Ammon's horn (tissue), 1 donor: ENCODE measurements at regions not wholly inside any gene's neighbourhood (a gene's known extent, or its start where the extent isn't known, plus 50 kb on each side); places are given as distances from the start of the nearest gene placed in this dataset.
"Not testable (repeated sequence)": the region's sequence is repeated elsewhere in the genome, so short reads cannot be mapped to it uniquely, and the experiment has no call there.

Experiments used
- DNase-seq: peaks from one replicate; pipeline ENCODE4 v3.0.0-alpha.2; 2016; ENCODE audit warnings: low spot score

DNA sequence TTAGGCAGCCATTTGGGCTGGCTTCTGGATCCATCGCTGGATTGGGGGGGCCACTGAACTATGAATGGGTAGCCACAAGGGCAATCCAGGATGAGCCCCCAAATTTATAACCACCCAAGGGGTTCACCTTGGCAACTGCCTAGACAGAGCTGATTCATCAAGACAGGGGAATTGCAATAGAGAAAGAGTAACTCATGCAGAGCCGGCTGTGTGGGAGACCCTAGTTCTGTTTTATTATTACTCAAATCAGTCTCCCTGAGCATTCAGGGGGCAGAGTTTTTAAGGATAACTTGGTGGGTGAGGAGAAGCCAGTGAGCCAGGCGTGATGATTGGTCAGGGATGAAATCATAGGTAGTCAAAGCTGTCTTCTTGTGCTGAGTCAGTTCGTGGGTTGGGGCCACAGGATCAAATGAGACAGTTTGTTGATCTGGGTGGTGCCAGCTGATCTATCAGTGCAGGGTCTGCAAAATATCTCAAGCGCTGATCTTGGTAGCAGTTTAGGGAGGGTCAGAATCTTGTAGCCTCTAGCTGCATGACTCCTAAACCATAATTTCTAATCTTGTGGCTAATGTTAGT is 57.9 kb downstream of the DNAJB9 start:
- no peak for DNase-seq

DNA sequence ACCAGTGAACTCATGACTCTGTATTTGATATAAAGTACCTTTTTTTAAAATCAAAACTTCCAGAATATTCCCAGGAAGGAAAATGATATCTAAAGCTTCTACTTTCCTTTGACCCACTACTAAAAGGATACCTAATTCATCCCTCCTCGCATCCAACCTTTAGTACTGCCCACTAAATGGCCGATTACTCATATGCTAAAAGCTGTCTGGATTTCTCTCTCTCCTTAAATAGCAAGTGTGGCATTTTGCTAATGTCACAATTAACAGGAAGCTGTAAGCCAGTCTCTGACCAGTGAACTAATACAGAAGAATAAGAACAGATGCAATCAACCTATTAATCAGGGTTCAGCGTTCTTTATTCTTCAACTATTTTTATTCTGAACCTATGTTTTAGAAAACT is 59.0 kb downstream of the DNAJB9 start:
- no peak for DNase-seq

DNA sequence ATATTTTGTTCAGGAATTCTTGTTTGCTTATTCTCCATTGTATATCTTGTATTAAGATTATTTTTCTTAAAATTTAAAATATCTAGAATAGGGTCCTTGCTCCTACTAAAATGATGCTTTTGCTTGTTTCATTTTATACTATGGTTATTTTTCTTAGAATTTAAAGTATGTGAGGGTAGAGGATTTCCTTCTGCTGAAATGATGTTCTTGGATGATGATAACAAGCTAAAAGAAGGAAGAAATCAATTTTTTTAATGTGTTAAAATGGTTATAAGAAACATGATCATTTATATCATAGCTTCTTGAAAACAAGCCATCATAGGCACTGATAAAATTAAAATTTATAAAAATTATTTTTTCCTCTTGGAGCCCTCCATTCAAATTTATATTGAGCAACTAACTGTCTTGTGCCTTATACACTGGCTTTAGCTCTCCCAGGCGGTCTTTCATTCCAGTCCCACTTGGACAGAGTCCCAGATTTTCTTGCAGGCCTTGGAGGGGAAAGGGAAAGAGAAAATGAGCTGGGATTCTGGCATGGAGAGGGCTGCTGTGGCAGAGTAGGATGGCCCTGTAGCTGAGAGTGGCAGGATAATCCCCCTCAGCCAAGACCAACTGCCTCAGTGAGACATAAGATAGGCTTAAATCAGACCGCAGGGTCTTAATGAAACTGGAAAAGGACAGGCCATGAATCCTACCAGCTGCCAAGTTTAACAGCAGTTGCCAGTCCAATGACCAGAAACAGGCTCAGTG is 60.2 kb downstream of the DNAJB9 start:
- DNase-seq: peak; percentile 75

DNA sequence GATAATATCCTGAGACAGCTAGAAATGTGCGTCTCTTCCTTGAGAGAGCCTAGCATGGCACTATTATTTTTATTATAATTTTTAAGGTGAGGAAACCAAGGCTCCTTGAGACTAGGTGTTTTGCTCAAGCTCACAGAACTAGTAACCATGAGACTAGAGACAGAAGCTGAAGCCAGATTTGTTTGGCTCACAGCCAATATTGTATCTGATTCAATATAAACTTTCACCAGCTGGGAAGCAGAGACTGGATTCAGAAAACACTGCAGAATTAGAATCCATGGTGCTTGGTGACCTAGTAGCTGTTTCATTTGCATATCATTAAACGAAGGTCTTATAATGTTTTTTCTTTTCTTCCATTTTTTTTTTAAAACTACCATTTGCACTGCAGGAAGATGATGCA is 64.4 kb downstream of the DNAJB9 start:
- no peak for DNase-seq

DNA sequence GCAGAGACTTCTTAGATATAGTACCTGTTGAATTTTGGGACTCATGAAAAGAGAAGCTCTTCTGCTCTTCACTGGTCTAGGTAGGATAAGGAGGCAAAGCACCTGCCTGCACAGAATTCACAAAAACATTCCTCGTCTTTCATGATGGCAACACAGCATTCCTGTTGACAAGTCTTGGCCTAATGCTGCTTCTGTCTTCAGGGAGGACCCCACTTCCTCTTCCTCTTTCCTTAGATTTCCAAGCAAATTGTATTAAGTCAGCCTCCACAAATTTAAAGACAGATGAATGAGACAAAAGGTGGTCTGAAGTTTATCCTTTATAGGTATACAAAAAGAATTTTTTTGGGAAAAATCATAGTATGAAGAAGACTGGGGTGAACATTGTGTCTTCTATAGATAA is 64.9 kb downstream of the DNAJB9 start:
- DNase-seq: no peak

DNA sequence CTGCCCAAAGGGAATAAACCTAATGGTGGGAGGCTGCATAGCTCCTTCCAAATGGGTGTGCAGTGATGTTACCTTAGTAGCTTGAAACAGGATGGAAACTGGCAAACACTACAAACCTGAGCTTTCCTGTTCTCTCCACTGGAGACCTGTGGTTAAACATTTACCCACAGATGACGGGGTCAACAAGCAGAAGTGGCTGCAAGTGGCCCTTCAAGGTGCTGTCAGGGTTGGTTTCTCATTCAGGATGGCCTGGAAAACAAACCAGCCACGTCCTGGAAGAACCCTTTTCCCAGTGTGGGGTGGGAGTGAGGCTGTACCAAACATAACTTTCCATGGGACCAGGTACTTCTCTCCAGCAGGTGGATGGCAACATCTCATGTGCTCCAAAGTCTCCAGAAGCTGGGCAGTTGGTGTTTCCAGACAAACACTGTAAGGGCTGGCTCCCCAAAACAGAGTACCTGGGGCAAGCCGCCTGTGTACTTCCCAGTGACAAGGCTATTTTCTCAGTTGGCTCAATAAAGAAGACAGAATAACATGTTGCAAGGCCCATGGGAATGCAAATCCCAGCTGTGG is 67.5 kb downstream of the DNAJB9 start:
- no peak for DNase-seq

DNA sequence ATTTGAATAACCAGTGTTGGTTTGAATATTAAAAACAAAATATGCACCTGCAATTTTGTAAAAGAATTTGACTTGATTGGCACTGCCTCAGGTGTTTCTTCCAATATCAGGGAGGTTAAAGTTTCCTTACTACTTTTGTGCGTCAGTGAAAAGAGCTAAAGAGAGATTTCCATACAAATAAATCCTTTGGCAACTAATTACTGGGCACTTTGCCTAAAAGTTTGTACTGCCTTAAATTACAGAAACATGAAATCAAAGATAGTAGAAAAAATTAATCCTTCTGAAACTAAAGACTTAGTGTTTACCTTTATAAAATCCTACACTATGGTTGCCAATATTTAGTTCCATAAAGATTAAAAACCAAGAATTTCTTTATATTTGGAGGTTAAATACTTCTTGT is 72.5 kb downstream of the DNAJB9 start:
- DNase-seq: no peak

DNA sequence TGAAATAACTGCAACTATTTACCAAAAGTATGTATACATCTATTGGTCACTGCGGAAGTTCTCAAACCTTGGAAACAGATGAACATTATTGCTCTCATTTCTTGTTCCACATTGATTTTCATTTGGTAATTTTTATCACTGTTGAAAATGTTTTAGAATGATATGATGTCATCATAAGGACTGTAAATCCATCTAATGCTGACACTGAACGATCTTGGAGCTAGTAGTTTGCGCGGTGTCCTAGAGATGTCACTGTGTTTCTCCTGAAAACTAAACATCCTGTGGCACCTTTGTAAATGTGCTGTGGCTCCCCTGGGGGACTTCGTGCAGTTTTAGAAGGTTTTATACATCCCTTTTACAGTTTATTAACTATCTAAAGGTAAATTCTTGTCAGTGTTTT is 73.5 kb downstream of the DNAJB9 start:
- DNase-seq: no peak

DNA sequence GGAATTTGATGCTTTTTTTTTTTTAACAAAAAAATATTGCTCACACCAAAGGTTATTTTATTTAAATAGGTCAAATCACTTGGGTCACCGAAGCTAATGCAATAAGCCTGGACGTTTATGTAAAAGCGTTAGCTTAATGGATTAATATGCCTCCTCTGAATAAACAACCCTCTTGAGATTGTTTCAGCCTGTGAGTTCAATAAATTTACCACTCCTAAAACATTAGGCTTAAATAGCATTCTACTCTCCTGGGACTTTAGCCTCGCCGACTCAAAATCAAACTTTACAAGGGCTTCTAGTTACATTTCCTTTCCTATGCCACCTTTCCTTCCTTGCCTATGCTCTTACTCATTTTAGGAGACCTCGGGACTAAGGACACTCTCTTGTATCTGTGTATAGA is 79.3 kb downstream of the DNAJB9 start:
- DNase-seq: no peak

DNA sequence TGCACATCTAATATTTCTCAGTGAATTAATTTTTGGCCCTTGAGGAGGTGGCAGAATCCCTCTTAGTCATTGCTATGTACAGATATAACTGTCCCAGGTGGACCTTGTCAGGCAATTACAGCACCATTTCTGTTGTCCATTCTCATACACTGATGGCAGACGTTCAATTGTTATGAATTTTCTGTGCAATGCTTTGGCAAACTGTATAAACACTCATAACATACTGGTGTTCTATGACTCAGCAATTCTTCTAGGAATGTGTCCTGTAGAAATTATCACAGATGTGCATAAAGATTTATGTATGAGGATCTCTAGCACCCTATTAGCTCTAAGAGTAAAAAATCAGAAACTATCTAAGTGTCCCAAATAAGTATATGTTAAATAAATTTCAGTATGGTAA is 80.8 kb downstream of the DNAJB9 start:
- DNase-seq: no peak

DNA sequence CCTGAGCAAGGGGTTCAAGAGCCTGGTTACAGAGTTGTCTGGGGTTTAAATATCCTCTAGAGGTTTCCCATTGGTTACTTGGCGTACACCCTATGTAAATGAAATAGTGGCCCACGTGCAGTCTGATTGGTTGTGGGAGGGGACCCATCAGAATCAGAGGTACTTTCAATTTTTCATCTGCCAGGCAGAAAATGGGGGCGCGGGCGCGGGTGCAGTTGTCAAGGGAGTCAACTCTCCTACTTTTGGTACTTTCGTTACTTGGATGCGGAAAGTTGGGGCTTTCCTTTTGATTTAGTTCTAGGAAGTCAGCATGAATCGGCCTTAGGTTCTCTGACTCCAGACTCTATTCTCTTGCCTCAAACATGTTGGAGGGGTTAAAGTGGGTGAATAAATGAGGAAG is 83.2 kb downstream of the DNAJB9 start:
- no peak for DNase-seq

DNA sequence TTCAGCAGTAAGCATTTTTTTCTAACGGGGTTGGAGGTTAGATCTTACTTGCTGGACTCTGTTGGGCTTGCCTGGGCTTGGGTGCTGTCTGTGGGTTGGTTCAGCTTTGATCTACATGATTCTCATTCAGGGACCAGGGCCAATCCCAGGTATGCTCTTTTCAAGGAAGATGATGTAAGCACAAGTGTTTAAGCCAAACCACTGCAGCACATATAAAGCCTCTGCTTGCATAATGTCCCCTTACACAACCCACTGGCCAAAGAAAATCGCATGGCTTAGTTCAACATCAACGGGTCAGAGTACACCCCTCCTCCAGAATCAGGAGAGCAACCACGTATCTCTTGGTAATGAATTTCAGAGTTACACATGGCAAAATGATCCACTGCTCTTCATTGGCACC is 83.9 kb downstream of the DNAJB9 start:
- DNase-seq: no peak

DNA sequence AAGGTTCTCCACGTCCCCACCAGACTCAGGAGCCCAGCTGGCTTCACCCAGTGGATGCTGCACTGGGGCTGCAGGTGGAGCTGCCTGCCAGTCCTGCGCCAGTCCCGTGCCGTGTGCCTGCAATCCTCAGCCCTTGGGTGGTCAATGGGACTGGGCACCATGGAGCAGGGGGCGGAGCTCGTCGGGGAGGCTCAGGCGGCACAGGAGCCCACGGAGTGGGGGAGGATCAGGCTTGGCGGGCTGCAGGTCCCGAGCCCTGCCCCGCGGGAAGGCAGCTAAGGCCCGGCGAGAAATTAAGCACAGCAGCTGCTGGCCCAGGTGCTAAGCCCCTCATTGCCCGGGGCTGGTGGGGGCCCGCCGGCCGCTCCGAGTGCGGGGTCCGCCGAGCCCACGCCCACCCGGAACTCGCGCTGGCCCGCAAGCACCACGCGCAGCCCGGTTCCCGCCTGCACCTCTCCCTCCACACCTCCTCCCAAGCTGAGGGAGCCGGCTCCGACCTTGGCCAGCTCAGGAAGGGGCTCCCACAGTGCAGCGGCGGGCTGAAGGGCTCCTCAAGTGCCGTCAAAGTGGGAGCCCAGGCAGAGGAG is 87.6 kb downstream of the DNAJB9 start:
- DNase-seq: not testable (repeated sequence)

DNA sequence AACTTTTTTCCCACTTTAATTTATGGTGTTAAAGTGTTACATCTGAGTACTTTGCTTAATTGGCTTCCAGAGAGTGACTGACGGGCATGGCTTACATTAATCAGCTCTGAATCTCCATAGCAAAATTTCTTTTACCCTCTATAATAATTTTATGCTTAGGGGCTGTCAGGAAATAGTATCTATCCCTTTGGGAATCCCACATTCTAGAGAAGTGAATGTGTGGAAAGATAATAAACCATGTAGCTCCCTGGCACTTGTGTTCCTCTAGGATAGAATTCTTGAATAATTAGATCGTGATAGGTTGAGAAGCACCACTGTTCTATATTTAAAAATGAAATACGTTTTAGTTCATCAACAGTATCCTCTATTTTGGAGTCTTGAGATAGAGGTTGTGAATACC is 89.6 kb downstream of the DNAJB9 start:
- DNase-seq: no peak

DNA sequence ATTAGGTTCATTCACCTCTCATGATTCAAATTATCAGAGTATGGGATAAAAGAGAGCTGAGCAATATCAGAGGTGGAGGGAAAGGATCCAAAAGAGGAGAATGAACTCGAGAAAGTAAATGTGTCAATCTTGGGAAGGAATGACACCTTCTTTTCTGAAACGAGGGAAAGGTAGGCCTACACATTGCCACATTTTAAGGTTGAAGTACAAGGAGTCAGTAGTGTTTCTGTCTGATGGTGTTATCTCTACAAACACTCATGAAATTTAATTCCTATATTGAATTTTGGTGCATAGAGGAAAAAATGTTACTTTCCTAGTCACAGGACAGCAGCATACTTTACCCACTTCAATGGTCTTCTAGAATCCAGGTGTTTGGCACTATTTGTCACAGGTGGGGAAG is 90.2 kb downstream of the DNAJB9 start:
- DNase-seq: no peak

DNA sequence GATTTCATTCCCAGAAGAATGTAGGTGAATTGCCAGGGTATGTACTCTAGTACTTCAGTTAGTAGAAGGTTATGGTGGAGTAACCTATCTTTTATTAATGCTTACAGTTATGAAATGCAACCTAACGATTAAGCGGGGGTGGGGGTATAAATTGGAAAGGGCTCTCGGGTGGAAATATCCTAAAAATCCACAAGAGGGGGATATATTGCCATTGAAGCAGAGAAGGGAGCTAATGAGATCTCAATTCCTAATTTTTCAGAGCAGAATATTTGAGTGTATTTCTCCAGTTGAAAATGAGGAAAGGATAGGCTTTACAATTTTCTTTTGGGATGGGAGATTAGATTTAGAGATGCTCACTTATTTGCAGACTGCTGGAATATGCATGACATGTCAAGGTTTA is 90.8 kb downstream of the DNAJB9 start:
- DNase-seq: no peak

DNA sequence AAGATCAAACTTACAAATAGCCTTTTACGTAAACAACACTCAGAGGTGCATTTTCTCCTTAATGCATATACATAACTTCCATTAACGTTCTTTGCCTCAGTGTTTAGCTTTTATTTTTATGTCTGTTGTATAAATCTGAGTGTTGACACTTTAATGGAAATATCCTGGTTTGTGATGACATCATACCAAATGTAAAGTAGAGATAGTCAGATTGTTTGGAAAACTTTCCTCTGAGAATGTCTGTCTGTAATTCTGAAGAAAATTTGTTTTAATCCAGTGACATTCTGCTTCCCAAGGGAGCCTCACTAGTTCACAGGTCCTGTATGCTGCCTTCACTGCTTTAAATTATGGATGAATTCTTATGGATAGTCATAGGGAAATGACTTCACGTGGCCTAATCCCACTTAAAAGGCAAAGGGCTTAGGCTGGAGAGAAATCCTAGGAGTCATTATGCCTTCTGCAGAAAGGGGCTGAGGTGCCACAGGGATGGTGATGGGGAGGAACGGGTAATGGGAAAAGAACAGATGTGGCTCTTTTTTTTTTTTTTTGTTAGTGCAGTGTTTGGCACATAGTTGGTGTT is 93.2 kb downstream of the DNAJB9 start:
- no peak for DNase-seq

DNA sequence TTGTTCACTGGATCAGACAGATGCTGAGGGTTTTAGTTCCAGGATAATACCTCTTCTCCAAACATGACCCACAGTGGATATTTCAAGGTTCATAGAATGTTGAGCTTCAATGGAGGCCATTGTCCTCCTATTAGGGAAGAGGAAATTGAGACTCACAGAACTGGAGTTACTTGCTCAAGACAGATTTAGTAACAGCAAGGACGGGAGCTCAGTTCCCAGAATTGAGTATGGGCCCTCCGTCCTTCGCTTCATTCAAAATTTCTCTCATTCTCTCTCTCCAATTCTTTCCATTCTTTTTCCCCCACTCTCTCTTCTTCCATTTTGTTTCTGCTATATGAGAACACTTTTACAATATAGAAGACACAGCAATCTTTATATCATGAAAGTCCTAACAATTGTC is 94.0 kb downstream of the DNAJB9 start:
- no peak for DNase-seq

DNA sequence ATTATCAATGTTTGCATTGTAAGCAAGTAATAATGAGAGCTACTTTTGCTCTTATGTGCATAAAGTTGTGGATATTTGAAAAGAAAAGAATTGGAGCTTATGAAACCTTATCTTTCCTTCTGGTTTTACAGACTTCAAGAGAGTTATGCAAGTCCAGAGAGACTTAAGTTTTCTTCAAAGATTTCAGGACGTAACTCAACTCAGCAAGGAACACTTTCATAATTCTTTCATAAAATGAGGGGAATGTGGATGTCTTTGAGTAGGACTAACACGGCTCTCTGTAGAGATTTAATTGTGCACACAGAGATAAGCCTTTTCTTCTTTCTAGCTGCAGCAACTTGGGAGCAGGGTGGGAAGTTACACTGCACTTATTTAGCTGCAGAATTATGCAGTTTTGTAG is 97.5 kb downstream of the DNAJB9 start:
- DNase-seq: no peak

DNA sequence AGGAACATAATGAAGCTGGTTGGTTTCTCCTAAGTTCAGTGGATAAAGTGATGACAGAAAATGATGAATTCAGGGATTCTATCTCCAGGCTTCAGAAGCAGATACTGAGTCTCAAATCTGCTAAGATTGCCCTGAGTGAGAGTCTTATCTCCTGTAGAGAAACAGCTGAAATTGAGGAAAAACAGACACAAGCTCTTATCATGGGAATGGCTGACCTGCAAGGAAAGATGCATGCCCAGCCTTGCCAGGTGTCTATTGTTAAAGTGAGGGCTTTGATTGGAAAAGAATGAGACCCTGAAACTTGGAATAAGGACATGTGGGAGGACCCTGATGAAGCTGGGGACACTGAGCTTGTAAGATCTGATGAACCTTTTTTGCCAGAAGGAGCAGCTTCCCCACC is 100.3 kb downstream of the DNAJB9 start:
- DNase-seq: no peak

DNA sequence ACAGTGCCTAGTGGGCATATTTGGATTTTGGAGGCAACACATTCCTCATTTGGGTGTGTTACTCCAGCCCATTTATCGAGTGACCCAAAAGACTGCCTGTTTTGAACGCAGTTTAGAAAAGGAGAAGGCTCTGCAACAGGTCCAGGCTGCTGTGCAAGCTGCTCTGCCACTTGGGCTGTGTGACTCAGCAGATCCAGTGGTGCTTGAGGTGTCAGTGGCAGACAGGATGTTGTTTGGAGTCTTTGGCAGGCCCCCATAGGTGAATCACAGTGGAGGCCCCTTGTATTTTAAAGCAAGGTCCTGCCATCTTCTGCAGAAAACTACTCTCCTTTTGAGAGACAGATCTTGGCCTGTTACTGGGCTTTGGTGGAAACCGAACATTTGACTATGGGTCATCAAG is 104.0 kb downstream of the DNAJB9 start:
- not testable (repeated sequence) for DNase-seq

DNA sequence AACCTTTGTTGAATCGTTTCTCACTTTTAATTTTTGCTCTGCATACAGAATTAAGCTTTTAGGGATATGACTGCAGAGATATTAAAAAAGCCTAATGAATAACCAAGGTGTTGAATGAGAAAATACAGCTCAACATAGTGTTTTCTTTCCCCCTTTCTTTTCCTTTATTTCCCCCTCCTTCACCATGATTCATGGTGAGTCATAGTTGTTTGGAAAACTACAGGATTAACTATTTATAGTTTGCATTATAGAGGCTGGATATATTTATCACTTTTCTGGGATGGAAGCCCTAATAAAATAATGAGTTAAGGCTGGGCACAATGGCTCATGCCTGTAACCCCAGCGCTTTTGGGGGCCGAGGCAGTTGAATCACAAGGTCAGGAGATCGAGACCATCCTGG is 115.0 kb downstream of the DNAJB9 start:
- no peak for DNase-seq

DNA sequence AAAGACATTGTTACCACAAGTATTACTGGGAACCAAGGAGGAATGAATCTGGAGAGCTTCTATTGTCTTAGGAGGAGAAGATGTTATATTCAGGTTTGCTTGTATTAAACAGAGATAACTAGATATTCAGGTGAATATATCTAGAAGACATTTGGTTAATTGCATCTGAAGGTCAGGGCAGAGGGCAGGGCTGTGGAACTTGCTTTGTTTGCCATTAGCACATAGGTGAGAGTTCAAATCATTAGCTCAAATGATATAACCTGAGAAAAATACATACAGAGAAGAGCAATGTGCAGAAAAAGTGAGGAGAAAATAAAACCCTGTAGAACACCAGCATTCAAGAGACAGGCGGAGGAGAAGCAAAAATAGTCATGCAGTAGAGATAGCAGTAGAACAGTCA is 116.8 kb downstream of the DNAJB9 start:
- no peak for DNase-seq
